B cell (primary cell): ENCODE measurements at regions not wholly inside any gene's neighbourhood (a gene's known extent, or its start where the extent isn't known, plus 50 kb on each side); places are given as distances from the start of the nearest gene placed in this dataset.

Experiments
- ATAC-seq: fragments of 200-7000 bp; cut with Tn5 transposase; one replicate; pipeline ENCODE4 v1.10.0; 2021; ENCODE audit warnings: low read depth, mild to moderate bottlenecking, moderate number of reproducible peaks, moderate library complexity
- CTCF ChIA-PET: fragments of 350-600 bp; sonication (Branson Sonifier 250); formaldehyde crosslinking; loops from one replicate; lab custom pipeline; 2021; ENCODE audit warnings: antibody characterized with exemption, inconsistent platforms; lab: Charles Lee
- POLR2A ChIA-PET: fragments of 350-600 bp; sonication (Branson Sonifier 250); formaldehyde crosslinking; loops from one replicate; lab custom pipeline; 2021; ENCODE audit warnings: antibody characterized with exemption; lab: Charles Lee
- DNase-seq: peaks from one replicate; pipeline ENCODE4 v3.0.0; 2013
- H2AFZ ChIP-seq: 2 replicates; pipeline ENCODE4 v1.6.1; 2012; ENCODE audit warnings: mild to moderate bottlenecking, low read depth, low read length; ENCODE audit not compliant: insufficient read depth, poor library complexity, severe bottlenecking
- H3K27ac ChIP-seq, 2 donors: 1 replicate in 1 of 2; 2 replicates in 1 of 2; pipeline ENCODE4 v1.5.1; 2012 to 2013; ENCODE audit warnings: low read length in 2 of 2, mild to moderate bottlenecking in 2 of 2, moderate library complexity in 1 of 2
- H3K27me3 ChIP-seq, 4 experiments: fragments of 200-600 bp in 1 of 4; sonication (generic) in 1 of 4; replicated peaks in 1 of 4; 1 replicate in 2 of 4; 2 replicates in 2 of 4; pipeline versions ENCODE4 v1.6.1 to v1.7.0; 2013 to 2016; ENCODE audit warnings: low read length in 3 of 4, mild to moderate bottlenecking in 2 of 4, mixed read lengths in 1 of 4, moderate library complexity in 1 of 4; ENCODE audit not compliant: insufficient read depth in 4 of 4, control insufficient read depth in 3 of 4; ENCODE audit errors: control extremely low read depth in 1 of 4
- H3K36me3 ChIP-seq, 2 experiments: replicated peaks in 1 of 2; 1 replicate in 1 of 2; 2 replicates in 1 of 2; pipeline versions ENCODE4 v1.6.1 to v1.7.1; 2013; ENCODE audit warnings: low read length in 1 of 2; ENCODE audit not compliant: insufficient read depth in 2 of 2, control insufficient read depth in 1 of 2; ENCODE audit errors: control extremely low read depth in 1 of 2, extremely low read depth in 1 of 2
- H3K4me1 ChIP-seq, 2 donors: fragments of 200-600 bp in 1 of 2; sonication (generic) in 1 of 2; 1 replicate in 1 of 2; 2 replicates in 1 of 2; pipeline versions ENCODE4 v1.5.1 to v1.6.1; 2013 to 2017; ENCODE audit warnings: low read length in 2 of 2; ENCODE audit not compliant: control insufficient read depth in 2 of 2, insufficient read depth in 2 of 2
- H3K4me2 ChIP-seq: replicated peaks from 2 replicates; pipeline ENCODE3; 2012; ENCODE audit warnings: mild to moderate bottlenecking, low read depth, low read length; ENCODE audit not compliant: poor library complexity, severe bottlenecking
- H3K4me3 ChIP-seq, 5 experiments: fragments of 200-600 bp in 1 of 5; sonication (generic) in 1 of 5; 1 replicate in 3 of 5; 2 replicates in 2 of 5; pipeline versions ENCODE4 v1.5.1 to v1.7.0; 2011 to 2016; ENCODE audit warnings: low read length in 4 of 5, mild to moderate bottlenecking in 4 of 5, low read depth in 2 of 5, control low read depth in 1 of 5, moderate library complexity in 1 of 5; ENCODE audit not compliant: insufficient read depth in 1 of 5; ENCODE audit errors: control extremely low read depth in 1 of 5, extremely low read depth in 1 of 5
- H3K79me2 ChIP-seq: fragments of 200-600 bp; sonication (generic); one replicate; pipeline ENCODE4 v1.6.0; 2016; ENCODE audit warnings: low read length; ENCODE audit not compliant: control insufficient read depth, insufficient read depth
- H3K9ac ChIP-seq: fragments of 200-600 bp; sonication (generic); 2 replicates; pipeline ENCODE4 v1.6.1; 2017; ENCODE audit warnings: mild to moderate bottlenecking, low read length, moderate library complexity
- H3K9me3 ChIP-seq, 3 donors: one replicate each; pipeline versions ENCODE4 v1.6.1 to v1.7.1; 2013; ENCODE audit warnings: low read length in 2 of 3; ENCODE audit not compliant: control insufficient read depth in 2 of 3, insufficient read depth in 1 of 3; ENCODE audit errors: control extremely low read depth in 1 of 3
- H4K20me1 ChIP-seq: 2 replicates; pipeline ENCODE4 v1.6.0; 2012; ENCODE audit warnings: mild to moderate bottlenecking, low read length; ENCODE audit not compliant: insufficient read depth, control insufficient read depth, poor library complexity, severe bottlenecking
- H3K27ac Mint-ChIP-seq: one replicate; pipeline ENCODE4 v1.8.0; 2021; ENCODE audit warnings: mixed read lengths
- H3K27me3 Mint-ChIP-seq: one replicate; pipeline ENCODE4 v1.8.0; 2021; ENCODE audit warnings: mixed read lengths
- H3K4me1 Mint-ChIP-seq: one replicate; pipeline ENCODE4 v1.8.0; 2021; ENCODE audit warnings: mixed read lengths
- H3K4me3 Mint-ChIP-seq: one replicate; pipeline ENCODE4 v1.8.0; 2021; ENCODE audit warnings: mixed read lengths
- H3K9me3 Mint-ChIP-seq: one replicate; pipeline ENCODE4 v1.8.0; 2022; ENCODE audit warnings: mixed read lengths; ENCODE audit not compliant: insufficient read depth
- EZH2 ChIP-seq: IDR thresholded peaks from 2 replicates; pipeline ENCODE4 v1.6.1; 2012; ENCODE audit warnings: borderline replicate concordance, low read depth, mild to moderate bottlenecking, moderate library complexity, low read length; ENCODE audit not compliant: insufficient read depth, poor library complexity, severe bottlenecking
- WGBS: methylation state at CpG from one replicate; pipeline ENCODE4 v1.1.5; 2013; ENCODE audit warnings: missing lambda C conversion rate; ENCODE audit not compliant: insufficient coverage; 5-methylcytosine and 5-hydroxymethylcytosine counted together
- intact Hi-C: fragments of 100-400 bp; cut with micrococcal nuclease; formaldehyde crosslinking; loops from one replicate; pipeline ENCODE4 v1.10.0; 2022
- TF ChIP-seq, protein P1 (sequence below): fragments of 200-600 bp; IDR thresholded peaks from one replicate; pipeline ENCODE4 v1.8.0; 2022; ENCODE audit warnings: antibody characterized with exemption, mild to moderate bottlenecking

DNA sequence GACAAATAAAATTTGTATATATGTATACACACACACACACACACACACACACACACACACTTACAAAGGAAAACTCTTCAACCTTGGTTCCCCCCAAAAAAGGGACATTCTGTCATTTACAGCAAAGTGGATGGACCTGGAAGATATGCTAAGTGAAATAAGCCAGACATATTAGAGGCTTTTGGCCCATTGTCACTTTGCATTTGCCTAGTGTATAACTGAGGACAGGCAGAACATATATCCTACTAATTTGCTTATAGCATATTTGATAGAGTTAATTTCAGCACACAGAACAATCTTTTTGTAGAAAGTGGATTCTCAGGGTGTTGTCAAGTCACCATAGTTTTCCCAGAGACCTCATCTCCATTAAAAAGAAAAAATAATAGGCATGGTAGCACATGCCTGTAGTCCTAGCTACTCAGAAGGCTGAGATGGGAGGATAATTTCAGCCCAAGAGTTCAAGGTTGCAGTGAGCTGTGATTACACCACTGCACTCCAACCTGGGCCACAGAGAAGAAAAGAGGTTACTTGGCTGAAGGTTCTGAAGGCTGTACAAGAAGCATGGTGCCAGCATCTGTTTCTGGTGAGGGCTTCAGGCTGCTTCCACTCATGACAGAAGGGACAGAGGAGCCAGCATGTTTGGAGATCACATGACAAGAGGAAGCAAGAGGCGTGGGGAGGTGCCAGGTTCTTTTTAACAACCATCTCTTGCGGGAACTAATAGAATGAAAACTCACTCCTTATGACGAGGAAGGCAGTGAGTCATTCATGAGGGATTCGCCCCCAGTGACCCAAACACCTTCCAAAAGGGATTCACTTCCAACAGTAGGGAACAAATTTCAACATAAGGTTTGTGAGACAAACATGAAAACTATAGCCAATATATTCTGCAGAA is 135.6 kb downstream of the TMEM168 start:
- Histone ChIP-seq H3K4me3 (no peak overlapping the region), H3K27ac (no peak overlapping the region), H3K4me2 (no peak overlapping the region), H3K27me3 (no peaks in the 10 kb centered on the region), H3K4me1 (no peaks in the 10 kb centered on the region), H3K9ac (no peak overlapping the region), H3K79me2 (no peaks in the 10 kb centered on the region), H4K20me1 (no peaks in the 10 kb centered on the region), H2AFZ (no peak overlapping the region), H3K36me3 (no peaks in the 10 kb centered on the region), H3K9me3 (peaks cover 0 to under 1% (median 0%) of the 10 kb centered on the region in 3 donors)
- ATAC-seq: no peak
- Mint-ChIP-seq H3K27me3 (no peaks in the 10 kb centered on the region), H3K9me3 (peaks cover 2% of the 10 kb centered on the region), H3K27ac (no peak overlapping the region), H3K4me3 (no peak overlapping the region), H3K4me1 (no peaks in the 10 kb centered on the region)
- CTCF ChIA-PET: no interaction called here
- no peak for DNase-seq
- no peak for TF ChIP-seq EZH2
- TF ChIP-seq, protein P1, sequence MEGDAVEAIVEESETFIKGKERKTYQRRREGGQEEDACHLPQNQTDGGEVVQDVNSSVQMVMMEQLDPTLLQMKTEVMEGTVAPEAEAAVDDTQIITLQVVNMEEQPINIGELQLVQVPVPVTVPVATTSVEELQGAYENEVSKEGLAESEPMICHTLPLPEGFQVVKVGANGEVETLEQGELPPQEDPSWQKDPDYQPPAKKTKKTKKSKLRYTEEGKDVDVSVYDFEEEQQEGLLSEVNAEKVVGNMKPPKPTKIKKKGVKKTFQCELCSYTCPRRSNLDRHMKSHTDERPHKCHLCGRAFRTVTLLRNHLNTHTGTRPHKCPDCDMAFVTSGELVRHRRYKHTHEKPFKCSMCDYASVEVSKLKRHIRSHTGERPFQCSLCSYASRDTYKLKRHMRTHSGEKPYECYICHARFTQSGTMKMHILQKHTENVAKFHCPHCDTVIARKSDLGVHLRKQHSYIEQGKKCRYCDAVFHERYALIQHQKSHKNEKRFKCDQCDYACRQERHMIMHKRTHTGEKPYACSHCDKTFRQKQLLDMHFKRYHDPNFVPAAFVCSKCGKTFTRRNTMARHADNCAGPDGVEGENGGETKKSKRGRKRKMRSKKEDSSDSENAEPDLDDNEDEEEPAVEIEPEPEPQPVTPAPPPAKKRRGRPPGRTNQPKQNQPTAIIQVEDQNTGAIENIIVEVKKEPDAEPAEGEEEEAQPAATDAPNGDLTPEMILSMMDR: no peak
- WGBS: 71% methylated on average over 3 of the region's 4 CpGs
- intact Hi-C loops: no loop called here
- POLR2A ChIA-PET: no interaction called here

DNA sequence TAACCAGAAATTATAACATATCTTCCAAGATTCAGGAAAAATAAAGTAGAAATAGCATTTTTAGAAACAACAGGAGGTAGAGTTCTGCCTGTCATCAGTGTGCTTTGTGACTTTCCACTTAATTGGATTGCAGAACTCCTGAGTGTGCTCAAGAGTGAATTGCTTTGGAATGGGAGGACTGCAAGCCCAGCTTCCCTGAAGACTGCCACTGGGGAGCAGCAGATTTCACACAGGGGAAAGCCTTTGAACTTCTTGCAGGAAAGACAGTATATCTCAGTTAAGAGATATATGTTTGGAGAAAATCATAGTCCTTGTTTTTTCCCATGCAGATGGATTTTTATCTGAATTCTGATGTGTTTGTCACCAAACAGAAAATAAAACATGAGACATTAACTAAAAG is 124.5 kb downstream of the TMEM168 start:
- Histone ChIP-seq H3K36me3 (no peaks in the 10 kb centered on the region), H3K4me3 (no peak overlapping the region), H3K27ac (no peak overlapping the region), H3K9me3 (peaks cover 0 to 5% (median 0%) of the 10 kb centered on the region in 3 donors), H3K79me2 (no peaks in the 10 kb centered on the region), H4K20me1 (no peaks in the 10 kb centered on the region), H3K27me3 (no peaks in the 10 kb centered on the region), H2AFZ (no peak overlapping the region), H3K9ac (no peak overlapping the region), H3K4me2 (no peak overlapping the region), H3K4me1 (no peaks in the 10 kb centered on the region)
- Mint-ChIP-seq H3K27me3 (no peaks in the 10 kb centered on the region), H3K4me3 (no peak overlapping the region), H3K27ac (no peak overlapping the region), H3K4me1 (no peaks in the 10 kb centered on the region), H3K9me3 (no peaks in the 10 kb centered on the region)
- DNase-seq: no peak
- no peak for ATAC-seq
- intact Hi-C loops: no loop called here
- CTCF ChIA-PET: no interaction called here
- TF ChIP-seq EZH2: no peak
- TF ChIP-seq, protein P1: no peak
- POLR2A ChIA-PET: no interaction called here
